ENCODE measurements at regions not wholly inside any gene's neighbourhood (a gene's known extent, or its start where the extent isn't known, plus 50 kb on each side); places are given as distances from the start of the nearest gene placed in this dataset.

DNA sequence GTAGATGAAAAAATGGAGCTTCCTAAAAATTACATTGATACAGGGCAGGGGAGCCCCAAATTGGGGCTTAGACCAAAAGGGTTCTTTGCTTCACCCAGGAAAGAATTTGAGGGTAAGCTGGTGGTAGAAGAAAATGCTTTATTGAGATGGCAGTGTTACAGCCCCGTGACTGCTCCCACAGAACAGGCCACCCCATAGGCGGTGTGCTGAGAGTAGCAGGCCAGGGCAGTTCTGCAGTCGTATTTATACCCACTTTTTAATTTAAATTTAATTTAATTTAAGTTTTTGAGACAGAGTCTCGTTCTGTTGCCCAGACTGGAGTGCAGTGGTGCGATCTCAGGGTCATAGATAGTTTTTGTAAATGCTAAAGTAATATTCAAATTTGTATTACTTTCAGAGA lies 265.0 kb downstream of the CDH26 start:
- TF ChIP-seq, protein P1, sequence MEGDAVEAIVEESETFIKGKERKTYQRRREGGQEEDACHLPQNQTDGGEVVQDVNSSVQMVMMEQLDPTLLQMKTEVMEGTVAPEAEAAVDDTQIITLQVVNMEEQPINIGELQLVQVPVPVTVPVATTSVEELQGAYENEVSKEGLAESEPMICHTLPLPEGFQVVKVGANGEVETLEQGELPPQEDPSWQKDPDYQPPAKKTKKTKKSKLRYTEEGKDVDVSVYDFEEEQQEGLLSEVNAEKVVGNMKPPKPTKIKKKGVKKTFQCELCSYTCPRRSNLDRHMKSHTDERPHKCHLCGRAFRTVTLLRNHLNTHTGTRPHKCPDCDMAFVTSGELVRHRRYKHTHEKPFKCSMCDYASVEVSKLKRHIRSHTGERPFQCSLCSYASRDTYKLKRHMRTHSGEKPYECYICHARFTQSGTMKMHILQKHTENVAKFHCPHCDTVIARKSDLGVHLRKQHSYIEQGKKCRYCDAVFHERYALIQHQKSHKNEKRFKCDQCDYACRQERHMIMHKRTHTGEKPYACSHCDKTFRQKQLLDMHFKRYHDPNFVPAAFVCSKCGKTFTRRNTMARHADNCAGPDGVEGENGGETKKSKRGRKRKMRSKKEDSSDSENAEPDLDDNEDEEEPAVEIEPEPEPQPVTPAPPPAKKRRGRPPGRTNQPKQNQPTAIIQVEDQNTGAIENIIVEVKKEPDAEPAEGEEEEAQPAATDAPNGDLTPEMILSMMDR (IDR thresholded peaks at IDR 0.05; ENCODE audit: control extremely low read depth, extremely low read depth), result no peak
- Histone ChIP-seq H3K4me3 (no peak overlapping the region), H3K9me3 (ENCODE audit: control insufficient read depth in 4 of 4, insufficient read depth in 3 of 4, low read length in 3 of 4) (peaks cover 0 to 2% (median 0%) of the 10 kb centered on the region in 4 donors), H3K9ac (ENCODE audit: insufficient read depth in 1 of 2, low read length in 2 of 2) (no peak overlapping the region), H3K36me3 (ENCODE audit: control insufficient read depth in 4 of 4, insufficient read depth in 4 of 4, low read length in 4 of 4) (no peaks in the 10 kb centered on the region), H3K27me3 (ENCODE audit: control insufficient read depth in 3 of 3, insufficient read depth in 3 of 3, low read length in 2 of 3) (no peaks in the 10 kb centered on the region), H3K27ac (ENCODE audit: low read depth in 1 of 2, low read length in 1 of 2) (no peak overlapping the region), H3K4me1 (ENCODE audit: control insufficient read depth in 5 of 5, insufficient read depth in 5 of 5, low read length in 5 of 5) (no peaks in the 10 kb centered on the region)
- no peak for ATAC-seq (ENCODE audit: insufficient read depth, low FRiP score)
- 86 to 94% methylated on average over 5 of the region's 5 CpGs for WGBS, 2 donors
- DNase-seq, result no peak

DNA sequence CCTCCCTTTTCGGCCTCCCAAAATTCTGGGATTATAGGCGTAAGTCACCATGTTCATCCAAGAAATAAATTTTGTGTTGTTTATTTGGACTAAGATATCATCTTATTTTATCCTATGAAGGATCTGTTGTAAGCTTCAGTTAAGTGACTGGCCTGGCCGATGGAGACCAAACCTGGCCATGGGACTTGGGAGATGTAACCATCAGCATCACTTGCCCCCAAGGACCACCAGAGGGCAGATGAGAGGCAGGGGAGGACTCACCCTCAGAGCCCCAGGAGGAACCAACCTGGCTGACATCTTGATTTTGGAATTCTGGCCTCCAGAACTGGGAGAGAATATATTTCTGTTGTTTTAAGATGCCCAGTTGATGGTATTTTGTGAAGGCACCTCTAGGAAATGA lies 266.7 kb downstream of the CDH26 start:
- no peaks in the 10 kb centered on the region for H3K4me1 ChIP-seq (ENCODE audit: control insufficient read depth in 5 of 5, insufficient read depth in 5 of 5, low read length in 5 of 5)
- H3K4me3 ChIP-seq, result no peak overlapping the region
- no peak overlapping the region for H3K27ac ChIP-seq (ENCODE audit: low read depth in 1 of 2, low read length in 1 of 2)
- H3K27me3 ChIP-seq (ENCODE audit: control insufficient read depth in 3 of 3, insufficient read depth in 3 of 3, low read length in 2 of 3), result no peaks in the 10 kb centered on the region
- H3K9ac ChIP-seq (ENCODE audit: insufficient read depth in 1 of 2, low read length in 2 of 2), result no peak overlapping the region
- ATAC-seq (ENCODE audit: insufficient read depth, low FRiP score), result no peak
- 94 to 96% methylated on average over 3 of the region's 3 CpGs for WGBS, 2 donors
- H3K36me3 ChIP-seq (ENCODE audit: control insufficient read depth in 4 of 4, insufficient read depth in 4 of 4, low read length in 4 of 4), result no peaks in the 10 kb centered on the region
- peaks cover 0 to 2% (median 0%) of the 10 kb centered on the region in 4 donors for H3K9me3 ChIP-seq (ENCODE audit: control insufficient read depth in 4 of 4, insufficient read depth in 3 of 4, low read length in 3 of 4)
- DNase-seq, result no peak
- TF ChIP-seq, protein P1 (IDR thresholded peaks at IDR 0.05; ENCODE audit: control extremely low read depth, extremely low read depth), result no peak

DNA sequence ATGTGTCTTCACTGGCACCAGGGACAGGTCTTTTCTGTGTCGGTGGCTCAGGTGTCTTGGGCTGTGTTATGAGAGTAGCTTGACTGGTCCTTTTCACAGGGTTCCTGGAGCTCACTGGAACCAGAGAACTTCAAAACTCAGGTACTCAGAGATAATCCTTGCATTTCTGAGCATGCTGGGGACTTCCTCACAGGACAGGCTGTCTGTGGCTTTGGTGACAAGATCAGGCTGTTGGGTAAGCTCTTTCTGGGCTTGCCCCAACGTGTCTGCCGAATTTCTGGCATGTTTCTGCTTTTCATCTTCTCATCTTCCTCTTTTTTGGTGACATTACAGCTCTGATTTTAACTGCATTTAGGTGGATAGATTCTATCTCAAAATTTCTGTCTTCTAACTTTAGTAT lies 270.0 kb downstream of the CDH26 start:
- Histone ChIP-seq H3K9ac (ENCODE audit: insufficient read depth in 1 of 2, low read length in 2 of 2) (no peak overlapping the region), H3K27me3 (ENCODE audit: control insufficient read depth in 3 of 3, insufficient read depth in 3 of 3, low read length in 2 of 3) (no peaks in the 10 kb centered on the region), H3K27ac (ENCODE audit: low read depth in 1 of 2, low read length in 1 of 2) (no peak overlapping the region), H3K9me3 (ENCODE audit: control insufficient read depth in 4 of 4, insufficient read depth in 3 of 4, low read length in 3 of 4) (peaks cover 0 to 2% (median 0%) of the 10 kb centered on the region in 4 donors), H3K36me3 (ENCODE audit: control insufficient read depth in 4 of 4, insufficient read depth in 4 of 4, low read length in 4 of 4) (no peaks in the 10 kb centered on the region), H3K4me1 (ENCODE audit: control insufficient read depth in 5 of 5, insufficient read depth in 5 of 5, low read length in 5 of 5) (no peaks in the 10 kb centered on the region), H3K4me3 (no peak overlapping the region)
- WGBS, 2 donors, result 36 to 56% methylated on average over 3 of the region's 3 CpGs
- DNase-seq (no peak), ATAC-seq (ENCODE audit: insufficient read depth, low FRiP score) (no peak)
- TF ChIP-seq, protein P1 (IDR thresholded peaks at IDR 0.05; ENCODE audit: control extremely low read depth, extremely low read depth), result no peak

DNA sequence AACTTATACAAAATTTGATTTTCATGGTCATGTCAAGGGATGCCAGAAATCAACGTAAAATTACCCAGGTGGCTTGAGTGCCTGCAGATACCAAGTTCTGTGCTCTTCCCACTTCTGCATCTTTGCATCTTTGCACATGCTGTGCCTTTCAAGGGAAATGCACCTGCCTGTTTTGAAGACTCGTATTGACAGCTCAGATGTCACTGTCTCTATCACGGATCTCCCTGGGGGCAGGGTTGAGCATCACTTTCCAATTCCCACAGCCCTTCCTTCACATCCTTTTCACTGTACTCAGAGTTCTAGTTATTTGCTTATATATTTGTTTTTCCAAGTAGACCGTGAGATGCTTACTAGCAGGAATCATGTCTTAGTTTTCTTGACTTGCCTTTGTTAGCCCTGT lies 274.2 kb downstream of the CDH26 start:
- H3K36me3 ChIP-seq (ENCODE audit: control insufficient read depth in 4 of 4, insufficient read depth in 4 of 4, low read length in 4 of 4), result no peaks in the 10 kb centered on the region
- no peak for ATAC-seq (ENCODE audit: insufficient read depth, low FRiP score)
- WGBS, 2 donors, result 88 to 94% methylated on average over 4 of the region's 4 CpGs
- no peak overlapping the region for H3K4me3 ChIP-seq
- no peak overlapping the region for H3K9ac ChIP-seq (ENCODE audit: insufficient read depth in 1 of 2, low read length in 2 of 2)
- peaks cover 0 to 3% (median 0%) of the 10 kb centered on the region in 5 donors for H3K4me1 ChIP-seq (ENCODE audit: control insufficient read depth in 5 of 5, insufficient read depth in 5 of 5, low read length in 5 of 5)
- DNase-seq, result no peak
- no peaks in the 10 kb centered on the region for H3K27me3 ChIP-seq (ENCODE audit: control insufficient read depth in 3 of 3, insufficient read depth in 3 of 3, low read length in 2 of 3)
- H3K27ac ChIP-seq (ENCODE audit: low read depth in 1 of 2, low read length in 1 of 2), result no peak overlapping the region
- H3K9me3 ChIP-seq (ENCODE audit: control insufficient read depth in 4 of 4, insufficient read depth in 3 of 4, low read length in 3 of 4), result no peaks in the 10 kb centered on the region
- TF ChIP-seq, protein P1 (IDR thresholded peaks at IDR 0.05; ENCODE audit: control extremely low read depth, extremely low read depth), result no peak

Data from lung (tissue), 11 donors.